ENCODE measurements at regions not wholly inside any gene's neighbourhood (a gene's known extent, or its start where the extent isn't known, plus 50 kb on each side); places are given as distances from the start of the nearest gene placed in this dataset.

DNA sequence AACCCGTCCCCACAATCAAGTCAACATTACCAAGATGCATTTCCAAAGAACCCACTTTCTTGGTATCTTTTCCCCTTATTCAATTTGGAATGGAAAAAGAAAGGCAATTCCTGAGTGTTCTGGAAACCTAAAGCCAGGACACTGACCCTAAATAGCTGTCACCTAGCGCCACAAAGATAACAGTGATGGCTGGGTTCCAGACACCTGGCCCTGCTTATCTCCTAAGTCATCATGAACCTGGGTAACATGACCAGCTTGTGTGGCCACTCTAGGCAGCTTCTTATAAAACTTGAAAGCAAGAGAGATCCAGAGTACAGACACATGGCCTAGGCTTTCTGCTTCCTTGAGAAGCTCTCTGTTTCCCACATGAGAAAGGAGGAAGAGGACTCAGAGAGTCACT is 95.4 kb downstream of the BOD1L2 start:
- intact Hi-C loops (cut with micrococcal nuclease; ENCODE audit: unreplicated experiment): no loop called here
- DNase-seq: no peak
- Mint-ChIP-seq H3K9me3 (ENCODE audit: low read depth, unreplicated experiment) (peaks cover 4% of the 10 kb centered on the region), H3K27me3 (ENCODE audit: unreplicated experiment) (no peaks in the 10 kb centered on the region), H3K36me3 (ENCODE audit: insufficient read depth, unreplicated experiment) (peaks cover 5% of the 10 kb centered on the region), H3K4me3 (ENCODE audit: low read depth, unreplicated experiment) (no peak overlapping the region), H3K4me1 (ENCODE audit: low read depth, unreplicated experiment) (peaks cover 28% of the 10 kb centered on the region), H3K27ac (ENCODE audit: unreplicated experiment) (peak overlapping the region; percentile 11)
- TF ChIP-seq, protein P1, sequence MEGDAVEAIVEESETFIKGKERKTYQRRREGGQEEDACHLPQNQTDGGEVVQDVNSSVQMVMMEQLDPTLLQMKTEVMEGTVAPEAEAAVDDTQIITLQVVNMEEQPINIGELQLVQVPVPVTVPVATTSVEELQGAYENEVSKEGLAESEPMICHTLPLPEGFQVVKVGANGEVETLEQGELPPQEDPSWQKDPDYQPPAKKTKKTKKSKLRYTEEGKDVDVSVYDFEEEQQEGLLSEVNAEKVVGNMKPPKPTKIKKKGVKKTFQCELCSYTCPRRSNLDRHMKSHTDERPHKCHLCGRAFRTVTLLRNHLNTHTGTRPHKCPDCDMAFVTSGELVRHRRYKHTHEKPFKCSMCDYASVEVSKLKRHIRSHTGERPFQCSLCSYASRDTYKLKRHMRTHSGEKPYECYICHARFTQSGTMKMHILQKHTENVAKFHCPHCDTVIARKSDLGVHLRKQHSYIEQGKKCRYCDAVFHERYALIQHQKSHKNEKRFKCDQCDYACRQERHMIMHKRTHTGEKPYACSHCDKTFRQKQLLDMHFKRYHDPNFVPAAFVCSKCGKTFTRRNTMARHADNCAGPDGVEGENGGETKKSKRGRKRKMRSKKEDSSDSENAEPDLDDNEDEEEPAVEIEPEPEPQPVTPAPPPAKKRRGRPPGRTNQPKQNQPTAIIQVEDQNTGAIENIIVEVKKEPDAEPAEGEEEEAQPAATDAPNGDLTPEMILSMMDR (IDR thresholded peaks at IDR 0.05; ENCODE audit: unreplicated experiment): no peak
- CTCF ChIA-PET: no interaction called here
- BruUV-seq (replicated peaks): no TSS peak

DNA sequence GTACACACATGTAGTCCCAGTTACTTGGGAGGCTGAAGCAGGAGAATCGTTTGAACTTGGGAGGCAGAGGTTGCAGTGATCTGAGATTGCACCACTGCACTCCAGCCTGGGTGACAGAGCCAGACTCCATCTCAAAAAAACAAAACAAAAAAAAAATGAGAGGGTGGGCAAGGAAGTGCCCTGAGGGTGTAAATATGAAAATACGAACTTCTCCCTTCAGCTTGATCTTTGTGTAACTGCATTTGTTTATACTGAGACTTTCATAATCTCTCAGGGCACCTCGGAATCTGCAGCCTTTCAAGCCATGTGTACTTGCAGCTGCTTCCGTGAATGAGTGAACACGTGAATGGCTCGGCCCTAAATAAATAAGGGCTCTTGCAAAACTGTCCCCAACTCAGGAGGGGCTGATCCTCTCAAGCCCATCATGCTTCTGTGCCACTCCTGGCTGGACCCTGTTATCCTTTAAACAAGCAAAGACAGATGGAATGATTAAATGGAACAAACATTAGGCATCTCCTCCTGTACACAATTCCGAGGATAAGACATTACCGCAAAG is 96.8 kb downstream of the BOD1L2 start:
- CTCF ChIA-PET: no interaction called here
- peaks cover 4% of the 10 kb centered on the region for H3K9me3 Mint-ChIP-seq (ENCODE audit: low read depth, unreplicated experiment)
- no peak for DNase-seq
- H3K27ac Mint-ChIP-seq (ENCODE audit: unreplicated experiment): no peak overlapping the region
- TF ChIP-seq, protein P1 (IDR thresholded peaks at IDR 0.05; ENCODE audit: unreplicated experiment): no peak
- intact Hi-C loops (cut with micrococcal nuclease; ENCODE audit: unreplicated experiment): no loop called here
- peaks cover 35% of the 10 kb centered on the region for H3K4me1 Mint-ChIP-seq (ENCODE audit: low read depth, unreplicated experiment)
- H3K27me3 Mint-ChIP-seq (ENCODE audit: unreplicated experiment): no peaks in the 10 kb centered on the region
- BruUV-seq (replicated peaks): no TSS peak
- no peak overlapping the region for H3K4me3 Mint-ChIP-seq (ENCODE audit: low read depth, unreplicated experiment)
- peaks cover 5% of the 10 kb centered on the region for H3K36me3 Mint-ChIP-seq (ENCODE audit: insufficient read depth, unreplicated experiment)

DNA sequence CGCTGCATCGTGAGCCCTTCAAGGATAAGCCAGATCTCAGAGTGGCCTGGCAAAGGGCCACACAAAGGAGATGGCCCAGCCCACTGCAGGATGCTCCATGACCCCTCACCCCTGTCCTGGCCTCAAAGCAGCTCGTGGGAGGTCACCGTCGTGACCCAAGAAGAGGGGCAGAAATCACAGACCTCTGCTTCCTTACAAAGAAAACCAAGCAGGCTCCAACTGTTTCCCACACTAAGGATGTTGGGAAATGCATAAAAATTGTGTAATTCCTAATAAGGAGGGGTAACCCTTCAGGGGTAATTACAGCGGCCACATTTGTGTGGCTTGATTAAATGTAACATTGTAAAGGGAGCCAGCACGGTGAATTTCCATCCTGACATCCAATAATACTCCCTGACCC is 102.3 kb downstream of the BOD1L2 start:
- DNase-seq: no peak
- H3K27me3 Mint-ChIP-seq (ENCODE audit: unreplicated experiment): no peaks in the 10 kb centered on the region
- TF ChIP-seq, protein P1 (IDR thresholded peaks at IDR 0.05; ENCODE audit: unreplicated experiment): no peak
- CTCF ChIA-PET: interaction anchor here (1.2 kb wide), 1 partner anchor 19 kb away, joined by 3 read pairs; no protein-coding TSS in a partner anchor
- H3K4me1 Mint-ChIP-seq (ENCODE audit: low read depth, unreplicated experiment): peaks cover 7% of the 10 kb centered on the region
- peaks cover 5% of the 10 kb centered on the region for H3K36me3 Mint-ChIP-seq (ENCODE audit: insufficient read depth, unreplicated experiment)
- no peaks in the 10 kb centered on the region for H3K9me3 Mint-ChIP-seq (ENCODE audit: low read depth, unreplicated experiment)
- BruUV-seq (replicated peaks): no TSS peak
- no peak overlapping the region for H3K4me3 Mint-ChIP-seq (ENCODE audit: low read depth, unreplicated experiment)
- intact Hi-C loops (cut with micrococcal nuclease; ENCODE audit: unreplicated experiment): no loop called here
- H3K27ac Mint-ChIP-seq (ENCODE audit: unreplicated experiment): no peak overlapping the region

DNA sequence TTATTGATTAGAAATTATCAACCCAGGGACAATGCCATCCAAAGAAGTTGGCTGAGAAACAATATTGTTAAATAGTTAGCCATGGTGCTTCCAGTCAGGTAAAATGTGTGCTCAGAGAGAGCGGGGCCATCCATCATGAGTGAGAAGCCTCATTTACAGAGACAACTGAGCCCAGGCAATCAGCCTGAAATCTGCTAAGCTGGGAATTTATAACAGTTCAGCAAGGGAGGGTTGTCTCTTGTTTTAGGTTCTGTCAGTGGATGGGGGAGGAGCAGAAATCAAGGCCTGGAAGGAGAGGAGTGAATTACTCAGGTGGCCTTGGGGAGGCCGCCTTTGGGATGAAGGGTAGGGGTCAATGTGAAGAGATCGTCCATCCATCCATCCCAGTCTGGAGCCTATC is 102.5 kb upstream of the ST8SIA3 start:
- intact Hi-C loops (cut with micrococcal nuclease; ENCODE audit: unreplicated experiment): no loop called here
- CTCF ChIA-PET: interaction anchor here (1.2 kb wide), 1 partner anchor 18 kb away, joined by 3 read pairs; no protein-coding TSS in a partner anchor
- no peaks in the 10 kb centered on the region for H3K9me3 Mint-ChIP-seq (ENCODE audit: low read depth, unreplicated experiment)
- no peak overlapping the region for H3K4me3 Mint-ChIP-seq (ENCODE audit: low read depth, unreplicated experiment)
- no peak overlapping the region for H3K27ac Mint-ChIP-seq (ENCODE audit: unreplicated experiment)
- DNase-seq: no peak
- peaks cover 7% of the 10 kb centered on the region for H3K4me1 Mint-ChIP-seq (ENCODE audit: low read depth, unreplicated experiment)
- TF ChIP-seq, protein P1 (IDR thresholded peaks at IDR 0.05; ENCODE audit: unreplicated experiment): no peak
- no peaks in the 10 kb centered on the region for H3K27me3 Mint-ChIP-seq (ENCODE audit: unreplicated experiment)
- BruUV-seq (replicated peaks): no TSS peak
- peaks cover 5% of the 10 kb centered on the region for H3K36me3 Mint-ChIP-seq (ENCODE audit: insufficient read depth, unreplicated experiment)

All from Calu3 (cell line).